ENCODE measurements at regions not wholly inside any gene's neighbourhood (a gene's known extent, or its start where the extent isn't known, plus 50 kb on each side); places are given as distances from the start of the nearest gene placed in this dataset.

GRCh38 chrX:39900777-39901170 lies 197.0 kb downstream of the BCOR start:
- no peak for TF ChIP-seq CTCF (IDR thresholded peaks at IDR 0.05; ENCODE audit: low read depth, low read length)
- no peak for DNase-seq (ENCODE audit: extremely low read depth, low read depth)

DNA sequence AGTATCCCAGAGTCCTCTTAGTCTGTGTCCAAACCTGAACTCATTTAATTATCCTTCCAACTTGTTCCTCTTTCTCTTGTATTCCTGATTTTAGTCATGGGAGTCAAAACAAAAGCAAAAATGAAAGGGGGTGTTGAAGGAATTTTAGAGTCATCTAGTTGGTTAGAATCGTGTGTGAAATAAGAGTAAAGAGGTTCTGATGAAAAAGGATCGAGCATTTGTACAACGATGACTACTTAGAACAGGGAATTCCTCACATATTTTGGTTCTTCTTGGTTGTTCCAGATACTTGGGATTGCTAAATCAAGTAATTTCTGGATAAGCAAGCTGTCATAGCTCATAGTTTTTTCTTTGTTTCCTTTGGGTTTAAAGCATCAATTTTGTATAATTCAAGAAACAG lies 194.4 kb downstream of the BCOR start:
- TF ChIP-seq CTCF (IDR thresholded peaks at IDR 0.05; ENCODE audit: low read depth, low read length) = no peak
- DNase-seq (ENCODE audit: extremely low read depth, low read depth) = peak; percentile 23

DNA sequence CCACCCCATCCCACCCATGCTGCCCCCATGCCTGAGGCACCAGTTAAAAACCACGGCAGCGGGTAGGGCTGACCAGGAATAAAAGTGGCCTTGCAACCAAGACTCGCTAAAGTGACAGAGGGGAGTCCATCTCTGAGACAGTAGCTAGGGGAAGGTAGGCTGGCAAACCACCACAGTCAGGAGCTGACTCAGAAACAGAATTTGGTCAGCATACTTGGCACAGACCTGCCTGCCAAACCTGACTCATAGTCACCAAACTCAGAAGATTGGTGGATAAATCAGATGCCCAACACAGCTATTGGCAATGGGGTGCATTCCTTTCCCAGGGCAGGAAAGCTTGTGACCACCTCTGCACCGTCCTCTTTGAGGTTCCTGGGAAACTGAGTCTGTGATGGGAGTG lies 193.8 kb downstream of the BCOR start:
- no peak for TF ChIP-seq CTCF (IDR thresholded peaks at IDR 0.05; ENCODE audit: low read depth, low read length)
- DNase-seq (ENCODE audit: extremely low read depth, low read depth) = no peak

- TF ChIP-seq CTCF (IDR thresholded peaks at IDR 0.05; ENCODE audit: low read depth, low read length) = no peak
- no peak for DNase-seq (ENCODE audit: extremely low read depth, low read depth)
Observed at GRCh38 chrX:39904816-39905537, 192.8 kb downstream of the BCOR start.

- no peak for TF ChIP-seq CTCF (IDR thresholded peaks at IDR 0.05; ENCODE audit: low read depth, low read length)
- no peak for DNase-seq (ENCODE audit: extremely low read depth, low read depth)
Observed at GRCh38 chrX:39905538-39905891, 192.2 kb downstream of the BCOR start.

- no peak for DNase-seq (ENCODE audit: extremely low read depth, low read depth)
- TF ChIP-seq CTCF (IDR thresholded peaks at IDR 0.05; ENCODE audit: low read depth, low read length) = no peak
Observed at GRCh38 chrX:39905946-39906345, 191.8 kb downstream of the BCOR start.

GRCh38 chrX:39907964-39908661 lies 189.6 kb downstream of the BCOR start:
- TF ChIP-seq CTCF (IDR thresholded peaks at IDR 0.05; ENCODE audit: low read depth, low read length) = no peak
- peak; percentile 68 for DNase-seq (ENCODE audit: extremely low read depth, low read depth)

Data from AG09319 (cell line).